GM12865 (cell line): ENCODE measurements at regions not wholly inside any gene's neighbourhood (a gene's known extent, or its start where the extent isn't known, plus 50 kb on each side); places are given as distances from the start of the nearest gene placed in this dataset.

ENCODE experiments used
- DNase-seq: peaks from one replicate; pipeline ENCODE4 v3.0.0; 2010; ENCODE audit warnings: low read depth
- H3K4me3 ChIP-seq: 2 replicates; pipeline ENCODE4 v1.5.1; 2011; ENCODE audit warnings: mild to moderate bottlenecking, low read depth, low read length, control low read depth
- CTCF ChIP-seq: IDR thresholded peaks from 2 replicates; pipeline ENCODE4 v1.5.1; 2011; ENCODE audit warnings: low read length, control low read depth, low read depth, inconsistent platforms; ENCODE audit not compliant: insufficient read depth; ENCODE audit errors: missing control alignments

DNA sequence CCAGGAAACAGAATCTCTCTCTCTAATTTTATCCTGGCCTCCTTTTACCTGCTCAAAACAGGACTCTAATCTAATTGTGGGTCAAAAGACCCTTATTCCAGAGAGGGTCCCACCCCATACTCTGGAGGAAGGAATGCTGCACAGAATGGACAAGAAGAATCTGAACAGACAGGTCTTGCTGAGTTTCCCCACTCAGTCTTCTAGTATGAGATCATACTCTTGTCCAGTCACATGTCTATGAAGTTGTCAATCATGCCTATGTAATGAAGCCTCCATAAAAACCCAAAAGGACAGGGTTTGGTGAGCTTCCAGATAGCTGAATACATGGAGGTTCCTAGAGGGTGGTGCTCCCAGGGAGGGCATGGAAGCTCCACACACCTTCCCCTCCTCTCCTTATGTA is 123.9 kb upstream of the FER start:
- H3K4me3 ChIP-seq = no peak overlapping the region
- DNase-seq = no peak
- no peak for TF ChIP-seq CTCF

GRCh38 chr5:108620516-108620915 is 127.2 kb upstream of the FER start:
- no peak for DNase-seq
- no peak for TF ChIP-seq CTCF
- H3K4me3 ChIP-seq = no peak overlapping the region

GRCh38 chr5:108619815-108620214 is 127.9 kb upstream of the FER start:
- no peak overlapping the region for H3K4me3 ChIP-seq
- no peak for DNase-seq
- no peak for TF ChIP-seq CTCF

GRCh38 chr5:108617467-108618435 is 129.9 kb upstream of the FER start:
- no peak overlapping the region for H3K4me3 ChIP-seq
- no peak for DNase-seq
- TF ChIP-seq CTCF = no peak

DNA sequence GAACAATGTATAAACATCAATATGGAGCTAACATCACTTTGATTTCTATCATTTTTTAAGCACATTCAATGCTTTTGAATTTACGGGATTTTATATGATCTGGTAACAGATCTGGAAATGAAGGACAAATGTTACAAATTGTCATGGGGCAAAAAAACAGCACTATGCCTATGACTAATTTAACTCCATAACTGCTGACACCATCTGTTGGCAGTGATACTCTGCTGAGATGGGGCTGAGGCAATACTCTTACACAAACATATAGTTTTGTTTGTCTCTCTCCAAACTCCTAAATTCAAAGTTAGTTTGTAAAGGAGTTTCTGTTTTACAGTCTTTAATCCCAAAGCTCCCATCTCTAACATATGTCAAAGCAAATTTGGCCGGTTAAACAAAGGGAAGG is 132.5 kb upstream of the FER start:
- DNase-seq = no peak
- H3K4me3 ChIP-seq = no peak overlapping the region
- no peak for TF ChIP-seq CTCF

DNA sequence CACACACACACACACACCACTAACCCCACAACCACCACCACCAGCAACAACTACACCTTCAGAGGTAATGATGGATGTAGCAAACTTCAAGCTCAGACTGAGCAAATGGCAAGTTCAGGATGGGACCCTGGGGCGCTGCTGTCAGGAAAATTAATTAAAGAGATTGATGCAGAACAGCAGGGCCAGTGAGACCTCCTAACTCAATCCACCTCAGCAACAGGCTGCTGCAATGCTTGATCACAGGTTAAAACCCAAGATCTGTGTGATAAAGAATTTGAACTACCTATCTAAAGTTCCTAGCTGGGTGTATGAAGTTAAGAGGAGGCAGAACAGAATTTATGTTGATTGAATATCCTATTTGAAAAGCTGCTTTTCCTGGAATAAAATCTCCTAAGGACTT is 140.3 kb upstream of the FER start:
- TF ChIP-seq CTCF = no peak
- H3K4me3 ChIP-seq = no peak overlapping the region
- DNase-seq = no peak

- no peak overlapping the region for H3K4me3 ChIP-seq
- peak; percentile 17 for DNase-seq
- no peak for TF ChIP-seq CTCF
These were observed 141.5 kb upstream of the FER start for GRCh38 chr5:108606185-108606584.
